Glomerular endothelial cell (primary cell): ENCODE measurements at regions not wholly inside any gene's neighbourhood (a gene's known extent, or its start where the extent isn't known, plus 50 kb on each side); places are given as distances from the start of the nearest gene placed in this dataset.
"Not testable (repeated sequence)": the region's sequence is repeated elsewhere in the genome, so short reads cannot be mapped to it uniquely, and the experiment has no call there.

ENCODE experiments used
- DNase-seq: peaks from one replicate; pipeline ENCODE4 v3.0.0-alpha.2; 2011; ENCODE audit warnings: low read depth, low spot score; ENCODE audit errors: extremely low read depth

DNA sequence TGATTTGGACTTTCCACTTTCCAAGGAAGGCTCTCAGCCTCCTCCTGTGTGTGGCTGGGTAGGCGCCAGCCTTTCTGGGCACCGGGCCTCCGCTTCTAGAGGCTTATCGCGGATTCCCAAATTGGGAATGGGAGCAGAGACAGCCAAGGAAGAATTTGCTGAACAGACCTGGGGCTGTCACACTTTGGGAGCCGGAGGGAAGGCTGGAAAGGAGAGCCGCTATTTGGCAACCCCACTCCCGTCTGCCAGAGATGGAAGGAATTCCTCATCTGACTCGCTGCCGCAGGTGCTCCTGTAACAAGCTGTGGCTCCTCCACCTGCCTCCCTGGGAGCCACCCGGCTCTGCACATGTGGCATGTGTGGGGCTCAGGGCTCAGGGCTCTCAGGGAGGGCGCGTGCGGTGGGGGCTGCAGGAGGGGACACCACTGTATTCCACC lies 50.8 kb upstream of the ECHDC3 start:
- DNase-seq, result no peak

- no peak for DNase-seq
These were observed 52.0 kb upstream of the ECHDC3 start for GRCh38 chr10:11689945-11690736.

- DNase-seq, result not testable (repeated sequence)
These were observed 53.8 kb upstream of the ECHDC3 start for GRCh38 chr10:11688448-11688795.

- no peak for DNase-seq
These were observed 54.3 kb upstream of the ECHDC3 start for GRCh38 chr10:11687779-11688447.

- DNase-seq, result no peak
These were observed 54.8 kb upstream of the ECHDC3 start for GRCh38 chr10:11687357-11687771.

GRCh38 chr10:11685787-11686218 lies 56.4 kb upstream of the ECHDC3 start:
- DNase-seq, result peak; percentile 85

DNA sequence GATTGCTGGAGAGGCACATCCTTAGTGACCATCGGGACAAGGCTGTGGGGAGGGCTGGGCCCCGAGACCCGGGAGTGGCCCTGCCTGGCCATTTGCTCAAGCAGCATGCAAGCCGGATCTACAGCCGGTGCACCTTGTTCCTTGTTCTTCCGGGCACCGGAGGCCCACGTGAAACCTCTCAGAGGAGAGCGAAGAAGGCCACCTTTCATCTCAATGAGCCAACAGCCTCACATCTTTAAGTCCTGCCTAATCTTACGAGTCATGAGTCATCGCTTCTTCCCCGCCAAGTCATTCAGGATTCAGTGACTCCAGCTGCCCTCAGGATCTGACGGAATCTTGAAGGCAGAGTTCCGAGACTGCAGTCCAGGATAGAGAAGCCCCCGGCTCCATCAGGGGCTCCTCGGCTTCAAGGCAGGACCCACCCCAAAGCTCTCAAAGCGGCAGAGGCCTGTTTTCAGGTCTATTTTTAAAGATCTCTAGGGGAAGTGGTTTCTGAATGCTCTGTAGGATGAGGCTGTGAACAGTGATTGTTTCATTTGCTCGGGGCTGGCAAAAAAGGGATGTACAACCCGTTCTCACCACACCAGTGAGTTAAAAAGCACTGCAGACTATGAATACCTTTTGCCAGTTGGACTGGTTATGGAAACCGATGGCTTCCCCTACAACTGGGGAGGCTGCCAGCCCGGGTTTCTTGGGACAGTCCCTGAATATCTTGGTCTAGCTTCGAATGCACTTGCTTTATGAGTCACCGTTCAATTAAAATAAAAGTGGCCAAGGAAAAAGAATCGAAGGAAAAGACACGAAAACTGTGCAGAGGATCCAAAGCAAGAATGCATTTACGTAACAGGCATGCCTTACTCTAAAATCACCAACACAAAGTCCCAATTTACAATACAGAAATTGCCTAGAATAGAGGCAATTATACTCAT lies 57.2 kb upstream of the ECHDC3 start:
- peak; percentile 64 for DNase-seq

GRCh38 chr10:11684341-11684716 lies 57.9 kb upstream of the ECHDC3 start:
- DNase-seq, result not testable (repeated sequence)

GRCh38 chr10:11683529-11684320 lies 58.5 kb upstream of the ECHDC3 start:
- DNase-seq, result no peak

- DNase-seq, result no peak
These were observed 59.3 kb upstream of the ECHDC3 start for GRCh38 chr10:11682851-11683250.

GRCh38 chr10:11682267-11682683 lies 59.9 kb upstream of the ECHDC3 start:
- no peak for DNase-seq

GRCh38 chr10:11680496-11680895 lies 61.7 kb upstream of the ECHDC3 start:
- no peak for DNase-seq

- DNase-seq, result no peak
These were observed 62.2 kb upstream of the ECHDC3 start for GRCh38 chr10:11679946-11680345.

- DNase-seq, result no peak
These were observed 63.9 kb upstream of the ECHDC3 start for GRCh38 chr10:11678074-11678793.

GRCh38 chr10:11677480-11677879 lies 64.7 kb upstream of the ECHDC3 start:
- DNase-seq, result no peak

DNA sequence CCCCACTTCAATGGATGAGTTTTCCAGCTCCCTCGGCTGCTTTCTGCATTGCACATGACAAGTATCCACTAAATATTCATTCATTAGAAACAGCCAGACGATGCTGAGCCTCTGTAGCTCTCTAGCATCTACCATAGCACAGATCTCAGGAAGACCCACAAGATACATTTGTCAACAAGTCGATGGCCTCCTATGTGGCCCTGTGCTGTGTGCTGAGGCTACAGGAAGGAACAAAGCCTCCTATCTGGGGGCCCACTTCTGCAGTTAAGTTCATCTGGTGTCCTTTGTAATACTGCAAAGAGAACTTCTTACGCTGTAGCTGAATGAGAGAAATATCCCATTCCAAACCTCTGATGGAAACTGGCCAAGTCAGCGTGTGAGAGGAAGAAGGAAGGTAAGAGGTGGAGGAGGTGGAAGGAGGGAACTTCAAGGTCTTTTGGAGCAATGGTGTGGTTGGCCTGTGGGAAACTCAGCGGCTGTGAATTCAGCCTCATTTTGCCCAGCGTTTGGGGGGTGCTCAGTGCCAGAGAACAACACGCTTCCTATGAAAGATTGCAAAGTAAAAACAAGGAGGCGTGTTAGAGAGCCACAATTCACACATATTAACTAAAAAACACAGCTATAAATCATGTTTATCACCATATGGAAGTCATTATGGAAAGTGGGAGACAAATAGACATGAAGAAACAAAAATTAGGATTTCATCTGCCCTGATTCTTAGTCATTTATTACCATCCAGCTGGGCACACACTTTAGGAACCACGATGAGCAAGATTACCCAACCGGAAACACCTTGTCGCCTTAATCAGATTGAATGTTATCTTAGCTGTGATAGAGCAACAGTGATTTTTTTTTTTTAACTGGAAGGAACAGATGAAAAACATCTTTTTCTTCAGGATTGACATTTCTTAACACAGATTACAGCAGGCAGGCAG lies 62.2 kb upstream of the USP6NL start:
- peak; percentile 20 for DNase-seq

GRCh38 chr10:11672836-11673235 lies 61.4 kb upstream of the USP6NL start:
- no peak for DNase-seq

DNA sequence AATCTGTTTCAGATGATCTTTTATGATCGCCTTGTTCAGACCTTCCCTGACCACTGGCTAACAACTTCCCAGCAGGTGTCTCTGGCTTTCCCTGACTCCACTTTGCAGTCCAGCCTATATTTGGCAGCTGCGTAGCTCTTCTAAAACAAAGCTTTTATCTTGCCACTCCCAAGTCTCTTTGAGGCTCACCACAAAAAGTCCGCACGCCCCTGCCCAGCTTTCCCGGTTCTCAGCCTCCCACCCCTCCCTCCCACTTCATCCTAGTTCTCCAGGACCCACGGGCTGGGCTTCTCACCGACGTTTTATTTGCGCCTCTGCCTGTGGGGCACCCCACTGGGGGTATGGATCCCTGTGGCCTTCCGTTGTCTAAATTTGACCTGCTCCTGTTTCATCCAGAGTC lies 58.9 kb upstream of the USP6NL start:
- DNase-seq, result no peak
